ENCODE measurements at regions not wholly inside any gene's neighbourhood (a gene's known extent, or its start where the extent isn't known, plus 50 kb on each side); places are given as distances from the start of the nearest gene placed in this dataset.

DNA sequence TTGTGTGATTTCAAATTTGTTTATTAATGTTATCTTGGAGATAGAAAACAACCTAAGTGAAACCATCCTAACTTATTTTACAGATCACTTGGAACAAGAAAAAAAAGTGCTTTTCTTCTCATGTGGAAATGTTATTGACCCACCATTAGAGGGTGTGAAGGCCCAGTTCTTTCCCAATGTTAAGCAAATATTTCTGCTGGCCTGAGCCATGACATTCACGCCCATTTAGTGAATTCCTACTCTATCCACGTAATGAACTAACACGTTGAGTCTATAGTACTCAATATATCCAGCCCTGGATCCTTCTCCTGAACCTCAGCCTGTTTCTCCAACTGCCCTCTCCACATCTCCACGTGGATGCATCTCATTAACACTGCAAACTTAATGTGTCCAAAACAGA is 180.6 kb upstream of the ZFP64 start:
- Histone ChIP-seq H3K36me3 (ENCODE audit: insufficient read depth, low read length) (no peaks in the 10 kb centered on the region), H3K4me2 (ENCODE audit: low read depth, low read length, poor library complexity, severe bottlenecking) (no peak overlapping the region), H2AFZ (ENCODE audit: low read length) (no peak overlapping the region), H4K20me1 (ENCODE audit: insufficient read depth, low read length, poor library complexity, severe bottlenecking) (no peaks in the 10 kb centered on the region), H3F3A (ENCODE audit: low read depth) (no peaks in the 10 kb centered on the region), H3K9ac (ENCODE audit: low read depth, low read length, poor library complexity, severe bottlenecking) (no peak overlapping the region), H3K27me3 (ENCODE audit: insufficient read depth, low read length, poor library complexity, severe bottlenecking) (no peaks in the 10 kb centered on the region), H3K79me2 (ENCODE audit: insufficient read depth, low read length) (no peaks in the 10 kb centered on the region), H3K9me3 (ENCODE audit: insufficient read depth, low read depth, low read length) (no peaks in the 10 kb centered on the region), H3K9me2 (replicated peaks; ENCODE audit: low read depth, low read length) (no peaks in the 10 kb centered on the region), H3K4me1 (ENCODE audit: insufficient read depth, low read length, poor library complexity, severe bottlenecking) (no peaks in the 10 kb centered on the region), H3K4me3 (ENCODE audit: low read length, poor library complexity, severe bottlenecking) (no peak overlapping the region)
- TF ChIP-seq EZH2phosphoT487 (IDR thresholded peaks at IDR 0.05; ENCODE audit: borderline replicate concordance), result no peak
- TF ChIP-seq, protein P1, sequence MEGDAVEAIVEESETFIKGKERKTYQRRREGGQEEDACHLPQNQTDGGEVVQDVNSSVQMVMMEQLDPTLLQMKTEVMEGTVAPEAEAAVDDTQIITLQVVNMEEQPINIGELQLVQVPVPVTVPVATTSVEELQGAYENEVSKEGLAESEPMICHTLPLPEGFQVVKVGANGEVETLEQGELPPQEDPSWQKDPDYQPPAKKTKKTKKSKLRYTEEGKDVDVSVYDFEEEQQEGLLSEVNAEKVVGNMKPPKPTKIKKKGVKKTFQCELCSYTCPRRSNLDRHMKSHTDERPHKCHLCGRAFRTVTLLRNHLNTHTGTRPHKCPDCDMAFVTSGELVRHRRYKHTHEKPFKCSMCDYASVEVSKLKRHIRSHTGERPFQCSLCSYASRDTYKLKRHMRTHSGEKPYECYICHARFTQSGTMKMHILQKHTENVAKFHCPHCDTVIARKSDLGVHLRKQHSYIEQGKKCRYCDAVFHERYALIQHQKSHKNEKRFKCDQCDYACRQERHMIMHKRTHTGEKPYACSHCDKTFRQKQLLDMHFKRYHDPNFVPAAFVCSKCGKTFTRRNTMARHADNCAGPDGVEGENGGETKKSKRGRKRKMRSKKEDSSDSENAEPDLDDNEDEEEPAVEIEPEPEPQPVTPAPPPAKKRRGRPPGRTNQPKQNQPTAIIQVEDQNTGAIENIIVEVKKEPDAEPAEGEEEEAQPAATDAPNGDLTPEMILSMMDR (conservative IDR thresholded peaks at IDR 0.05; ENCODE audit: low read length), result no peak

DNA sequence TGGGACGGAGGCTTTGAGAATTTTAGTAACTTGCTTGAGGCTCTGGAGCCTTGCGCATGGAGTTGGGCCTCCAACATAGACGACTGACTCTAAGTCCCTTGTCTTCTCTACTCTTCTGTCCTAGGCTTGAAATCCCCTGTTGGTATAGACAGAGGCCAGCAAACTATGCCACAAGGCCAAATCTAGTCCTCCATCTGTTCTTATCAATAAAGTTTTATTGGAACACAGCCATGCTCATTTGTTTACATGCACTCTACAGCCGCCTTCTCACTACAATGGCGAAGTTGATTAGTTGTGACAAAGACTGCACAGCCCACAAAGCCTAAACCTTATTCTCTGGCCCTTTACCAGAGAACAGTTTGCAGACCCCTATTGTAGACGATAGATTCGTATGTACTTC is 174.1 kb upstream of the ZFP64 start:
- Histone ChIP-seq H2AFZ (ENCODE audit: low read length) (no peak overlapping the region), H3K79me2 (ENCODE audit: insufficient read depth, low read length) (no peaks in the 10 kb centered on the region), H3K4me1 (ENCODE audit: insufficient read depth, low read length, poor library complexity, severe bottlenecking) (no peaks in the 10 kb centered on the region), H3K4me3 (ENCODE audit: low read length, poor library complexity, severe bottlenecking) (no peak overlapping the region), H3K27me3 (ENCODE audit: insufficient read depth, low read length, poor library complexity, severe bottlenecking) (no peaks in the 10 kb centered on the region), H3K4me2 (ENCODE audit: low read depth, low read length, poor library complexity, severe bottlenecking) (no peak overlapping the region), H3K9me3 (ENCODE audit: insufficient read depth, low read depth, low read length) (no peaks in the 10 kb centered on the region), H4K20me1 (ENCODE audit: insufficient read depth, low read length, poor library complexity, severe bottlenecking) (no peaks in the 10 kb centered on the region), H3F3A (ENCODE audit: low read depth) (no peaks in the 10 kb centered on the region), H3K36me3 (ENCODE audit: insufficient read depth, low read length) (no peaks in the 10 kb centered on the region), H3K9me2 (replicated peaks; ENCODE audit: low read depth, low read length) (no peaks in the 10 kb centered on the region), H3K9ac (ENCODE audit: low read depth, low read length, poor library complexity, severe bottlenecking) (no peak overlapping the region)
- TF ChIP-seq, protein P1 (conservative IDR thresholded peaks at IDR 0.05; ENCODE audit: low read length), result no peak
- no peak for TF ChIP-seq EZH2phosphoT487 (IDR thresholded peaks at IDR 0.05; ENCODE audit: borderline replicate concordance)

DNA sequence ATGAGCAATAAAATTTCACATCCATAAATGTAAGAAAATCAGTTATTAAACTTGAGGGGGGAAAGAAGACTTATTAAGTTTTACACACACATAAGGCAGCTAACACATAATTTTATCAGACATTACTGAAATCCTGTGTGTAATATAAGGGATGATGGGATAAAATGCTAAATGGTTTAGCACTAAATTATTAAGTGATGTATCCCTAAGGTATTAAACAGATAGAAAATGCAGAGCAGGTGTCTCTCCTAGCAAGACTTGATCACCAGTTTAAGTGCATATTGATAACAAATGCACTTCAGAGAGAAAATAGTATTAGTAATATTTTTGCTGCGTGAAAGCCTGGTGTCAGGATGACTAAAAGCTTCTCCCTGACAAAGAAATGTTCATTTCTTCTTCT is 172.8 kb upstream of the ZFP64 start:
- no peak overlapping the region for H3K4me3 ChIP-seq (ENCODE audit: low read length, poor library complexity, severe bottlenecking)
- no peak overlapping the region for H3K4me2 ChIP-seq (ENCODE audit: low read depth, low read length, poor library complexity, severe bottlenecking)
- H3K79me2 ChIP-seq (ENCODE audit: insufficient read depth, low read length), result no peaks in the 10 kb centered on the region
- H3K9me3 ChIP-seq (ENCODE audit: insufficient read depth, low read depth, low read length), result no peaks in the 10 kb centered on the region
- H3K27me3 ChIP-seq (ENCODE audit: insufficient read depth, low read length, poor library complexity, severe bottlenecking), result no peaks in the 10 kb centered on the region
- H3K9ac ChIP-seq (ENCODE audit: low read depth, low read length, poor library complexity, severe bottlenecking), result no peak overlapping the region
- H3K4me1 ChIP-seq (ENCODE audit: insufficient read depth, low read length, poor library complexity, severe bottlenecking), result no peaks in the 10 kb centered on the region
- no peak overlapping the region for H2AFZ ChIP-seq (ENCODE audit: low read length)
- no peaks in the 10 kb centered on the region for H3K9me2 ChIP-seq (replicated peaks; ENCODE audit: low read depth, low read length)
- H3F3A ChIP-seq (ENCODE audit: low read depth), result no peaks in the 10 kb centered on the region
- no peaks in the 10 kb centered on the region for H4K20me1 ChIP-seq (ENCODE audit: insufficient read depth, low read length, poor library complexity, severe bottlenecking)
- H3K36me3 ChIP-seq (ENCODE audit: insufficient read depth, low read length), result no peaks in the 10 kb centered on the region
- TF ChIP-seq, protein P1 (conservative IDR thresholded peaks at IDR 0.05; ENCODE audit: low read length), result no peak
- TF ChIP-seq EZH2phosphoT487 (IDR thresholded peaks at IDR 0.05; ENCODE audit: borderline replicate concordance), result no peak
